Type B pancreatic cell (in vitro differentiated cells): ENCODE measurements at regions not wholly inside any gene's neighbourhood (a gene's known extent, or its start where the extent isn't known, plus 50 kb on each side); places are given as distances from the start of the nearest gene placed in this dataset.
"Not testable (repeated sequence)": the region's sequence is repeated elsewhere in the genome, so short reads cannot be mapped to it uniquely, and the experiment has no call there.

ENCODE experiments used
- DNase-seq: peaks from one replicate; pipeline ENCODE4 v3.0.0; 2021; ENCODE audit warnings: mixed read lengths; ENCODE audit not compliant: unreplicated experiment; ENCODE audit errors: extremely low spot score
- H3K27ac Mint-ChIP-seq: 2 replicates; pipeline ENCODE4 v1.8.0; 2021; ENCODE audit warnings: mild to moderate bottlenecking, mixed read lengths
- H3K27me3 Mint-ChIP-seq: 2 replicates; pipeline ENCODE4 v1.8.0; 2021; ENCODE audit warnings: mixed read lengths
- H3K36me3 Mint-ChIP-seq: 2 replicates; pipeline ENCODE4 v1.8.0; 2021; ENCODE audit warnings: mixed read lengths
- H3K4me1 Mint-ChIP-seq: one replicate; pipeline ENCODE4 v1.8.0; 2021; ENCODE audit warnings: mixed read lengths; ENCODE audit not compliant: unreplicated experiment
- H3K4me3 Mint-ChIP-seq: 2 replicates; pipeline ENCODE4 v1.8.0; 2021; ENCODE audit warnings: mild to moderate bottlenecking, mixed read lengths
- H3K9me3 Mint-ChIP-seq: 2 replicates; pipeline ENCODE4 v1.8.0; 2021; ENCODE audit warnings: mixed read lengths
- CTCF ChIP-seq: fragments of 200-600 bp; sonication (generic); conservative IDR thresholded peaks from 2 replicates; pipeline ENCODE4 v1.5.0; 2021; ENCODE audit warnings: antibody characterized with exemption, mild to moderate bottlenecking

GRCh38 chr4:159702200-159702599 is 599.3 kb downstream of the RAPGEF2 start:
- Mint-ChIP-seq H3K27me3 (no peaks in the 10 kb centered on the region), H3K4me3 (no peak overlapping the region), H3K27ac (no peak overlapping the region), H3K9me3 (no peaks in the 10 kb centered on the region), H3K36me3 (no peaks in the 10 kb centered on the region), H3K4me1 (peaks cover 5% of the 10 kb centered on the region)
- no peak for TF ChIP-seq CTCF
- no peak for DNase-seq

GRCh38 chr4:159705334-159705733 is 602.5 kb downstream of the RAPGEF2 start:
- Mint-ChIP-seq H3K27ac (no peak overlapping the region), H3K36me3 (no peaks in the 10 kb centered on the region), H3K4me1 (peaks cover 5% of the 10 kb centered on the region), H3K4me3 (no peak overlapping the region), H3K9me3 (peaks cover 5% of the 10 kb centered on the region), H3K27me3 (no peaks in the 10 kb centered on the region)
- DNase-seq: no peak
- TF ChIP-seq CTCF: no peak

GRCh38 chr4:159706704-159707103 is 603.8 kb downstream of the RAPGEF2 start:
- Mint-ChIP-seq H3K4me3 (no peak overlapping the region), H3K4me1 (peaks cover 5% of the 10 kb centered on the region), H3K27ac (no peak overlapping the region), H3K27me3 (no peaks in the 10 kb centered on the region), H3K36me3 (no peaks in the 10 kb centered on the region), H3K9me3 (peaks cover 5% of the 10 kb centered on the region)
- TF ChIP-seq CTCF: no peak
- DNase-seq: no peak

- H3K27ac Mint-ChIP-seq, H3K36me3 Mint-ChIP-seq, DNase-seq, H3K4me3 Mint-ChIP-seq, H3K4me1 Mint-ChIP-seq, H3K9me3 Mint-ChIP-seq, H3K27me3 Mint-ChIP-seq: not testable (repeated sequence)
These were observed 612.3 kb downstream of the RAPGEF2 start for GRCh38 chr4:159715180-159715579.

- no peak overlapping the region for H3K4me3 Mint-ChIP-seq
- no peaks in the 10 kb centered on the region for H3K27me3 Mint-ChIP-seq
- H3K36me3 Mint-ChIP-seq: no peaks in the 10 kb centered on the region
- no peaks in the 10 kb centered on the region for H3K4me1 Mint-ChIP-seq
- no peak for TF ChIP-seq CTCF
- H3K9me3 Mint-ChIP-seq: no peaks in the 10 kb centered on the region
- no peak overlapping the region for H3K27ac Mint-ChIP-seq
- DNase-seq: no peak
These were observed 616.7 kb downstream of the RAPGEF2 start for GRCh38 chr4:159719531-159719930.

- no peaks in the 10 kb centered on the region for H3K9me3 Mint-ChIP-seq
- no peaks in the 10 kb centered on the region for H3K4me1 Mint-ChIP-seq
- no peaks in the 10 kb centered on the region for H3K36me3 Mint-ChIP-seq
- H3K4me3 Mint-ChIP-seq: no peak overlapping the region
- no peak for TF ChIP-seq CTCF
- no peak for DNase-seq
- no peaks in the 10 kb centered on the region for H3K27me3 Mint-ChIP-seq
- no peak overlapping the region for H3K27ac Mint-ChIP-seq
These were observed 619.2 kb downstream of the RAPGEF2 start for GRCh38 chr4:159722052-159722451.
